RWPE1 (cell line): ENCODE measurements at regions not wholly inside any gene's neighbourhood (a gene's known extent, or its start where the extent isn't known, plus 50 kb on each side); places are given as distances from the start of the nearest gene placed in this dataset.

Experiments used
- CTCF ChIA-PET: fragments of 350-600 bp; sonication (Branson Sonifier 250); formaldehyde crosslinking; extraction: SDS; loops from one replicate; lab custom pipeline; 2021; lab: Yijun Ruan, JAX
- POLR2A ChIA-PET: fragments of 400-600 bp; formaldehyde crosslinking; extraction: SDS; loops from one replicate; lab custom pipeline; 2020; ENCODE audit warnings: antibody characterized with exemption; ENCODE audit not compliant: low non-redundant PET; lab: Yijun Ruan, JAX
- DNase-seq: peaks from one replicate; pipeline ENCODE4 v3.0.0; 2012; ENCODE audit warnings: low spot score
- H3K27ac ChIP-seq: fragments of 450-650 bp; 2 replicates; pipeline ENCODE4 v1.5.1; 2017
- CTCF ChIP-seq: fragments of 450-650 bp; conservative IDR thresholded peaks from 2 replicates; pipeline ENCODE4 v1.5.1; 2017; ENCODE audit warnings: low read depth, mild to moderate bottlenecking

- CTCF ChIA-PET = no interaction called here
- no peak overlapping the region for H3K27ac ChIP-seq
- POLR2A ChIA-PET = no interaction called here
- no peak for TF ChIP-seq CTCF
- no peak for DNase-seq
Observed at GRCh38 chr11:39037611-39038010, 2421.8 kb downstream of the LRRC4C start.

GRCh38 chr11:39036021-39036420 lies 2423.4 kb downstream of the LRRC4C start:
- POLR2A ChIA-PET = no interaction called here

GRCh38 chr11:39021539-39021938 lies 2423.5 kb upstream of the RAG2 start:
- H3K27ac ChIP-seq = no peak overlapping the region
- ChIA-PET POLR2A (no interaction called here), CTCF (no interaction called here)
- DNase-seq = no peak
- no peak for TF ChIP-seq CTCF

More at GRCh38 chr11:39036021-39036420, 2423.4 kb downstream of the LRRC4C start:
- H3K27ac ChIP-seq = no peak overlapping the region
- CTCF ChIA-PET = no interaction called here
- DNase-seq = no peak
- TF ChIP-seq CTCF = no peak

- POLR2A ChIA-PET = no interaction called here
- CTCF ChIA-PET = interaction anchor here (0.5 kb wide), 1 partner anchor 1125 kb away, joined by 3 read pairs; no protein-coding TSS in a partner anchor
- TF ChIP-seq CTCF = no peak
Observed at GRCh38 chr11:39011797-39012196, 2413.8 kb upstream of the RAG2 start.

GRCh38 chr11:38990841-38991240 lies 2392.8 kb upstream of the RAG2 start:
- ChIA-PET POLR2A (no interaction called here), CTCF (interaction anchor here (0.7 kb wide), 2 partner anchors 8 to 10 kb away, joined by 3 read pairs; no protein-coding TSS in a partner anchor)
- DNase-seq = peak; percentile 32
- no peak for TF ChIP-seq CTCF
- no peak overlapping the region for H3K27ac ChIP-seq

More at GRCh38 chr11:39011797-39012196, 2413.8 kb upstream of the RAG2 start:
- no peak overlapping the region for H3K27ac ChIP-seq
- no peak for DNase-seq

GRCh38 chr11:38990139-38990538 lies 2392.1 kb upstream of the RAG2 start:
- no peak overlapping the region for H3K27ac ChIP-seq
- POLR2A ChIA-PET = no interaction called here
- CTCF ChIA-PET = no interaction called here
- TF ChIP-seq CTCF = no peak
- DNase-seq = no peak
